Hematopoietic multipotent progenitor cell treated with erythropoietin and hydrocortisone succinate and interleukin-3 and kit ligand, for 8 days (in vitro differentiated cells): ENCODE measurements at regions not wholly inside any gene's neighbourhood (a gene's known extent, or its start where the extent isn't known, plus 50 kb on each side); places are given as distances from the start of the nearest gene placed in this dataset.

Experiments
- DNase-seq: peaks from one replicate; pipeline ENCODE4 v3.0.0-alpha.2; 2015

DNA sequence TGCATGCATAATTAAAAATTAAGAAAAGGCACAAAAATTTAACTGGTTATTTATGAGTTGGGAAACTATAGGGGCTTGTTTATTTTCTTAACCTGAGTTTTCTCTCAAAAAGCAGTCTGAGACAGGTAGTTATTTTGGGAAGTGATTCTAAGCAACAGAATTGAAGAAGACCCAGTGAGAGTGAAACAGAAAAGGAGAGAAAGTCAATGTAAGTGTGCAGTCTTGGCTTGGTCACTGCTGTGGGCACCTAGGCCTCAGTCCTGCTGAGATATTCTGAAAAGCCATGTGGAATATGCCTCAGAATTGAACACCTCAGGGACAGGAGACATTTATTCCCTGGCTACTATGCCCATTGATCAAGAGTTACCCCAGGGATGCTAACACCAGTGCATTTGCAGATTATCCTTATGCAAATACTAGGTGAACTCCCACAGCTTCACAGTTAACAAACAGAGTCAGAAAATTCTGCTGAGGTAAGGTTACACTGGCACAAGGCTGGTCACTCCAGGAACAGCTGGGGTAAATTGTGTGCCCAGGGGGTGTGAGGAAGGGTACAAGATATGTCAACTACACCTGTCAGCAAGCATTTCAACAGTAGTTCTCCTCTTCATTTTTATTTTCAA lies 222.7 kb downstream of the EFHB start:
- DNase-seq, result no peak

DNA sequence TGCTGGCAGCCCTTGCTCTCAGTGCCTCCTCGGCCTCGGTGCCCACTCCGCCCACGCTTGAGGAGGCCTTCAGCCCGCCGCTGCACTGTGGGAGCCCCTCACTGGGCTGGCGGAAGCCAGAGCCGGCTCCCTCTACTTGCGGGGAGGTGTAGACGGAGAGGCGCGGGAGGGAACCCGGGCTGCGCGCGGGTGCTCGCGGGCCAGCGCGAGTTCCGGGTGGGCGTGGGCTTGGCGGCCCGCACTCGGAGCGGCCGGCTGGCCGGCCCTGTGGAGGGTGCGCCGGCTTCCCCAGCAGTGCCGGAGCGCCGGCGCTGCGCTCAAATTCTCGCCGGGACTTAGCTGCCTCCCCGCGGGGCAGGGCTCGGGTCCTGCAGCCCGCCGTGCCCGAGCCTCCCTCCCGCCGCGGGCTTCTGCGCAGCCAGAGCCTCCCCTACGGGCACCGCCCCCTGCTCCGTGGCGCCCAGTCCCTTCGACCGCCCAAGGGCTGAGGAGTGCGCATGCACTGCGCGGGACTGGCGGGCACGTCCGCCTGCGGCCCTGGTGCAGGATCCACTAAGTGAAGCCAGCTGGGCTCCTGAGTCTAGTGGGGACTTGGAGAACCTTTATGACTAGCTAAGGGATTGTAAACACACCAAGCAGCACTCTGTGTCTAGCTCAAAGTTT lies 231.5 kb downstream of the EFHB start:
- no peak for DNase-seq

- peak; percentile 8 for DNase-seq
Observed at GRCh38 chr3:19688767-19689166, 245.2 kb downstream of the EFHB start.

DNA sequence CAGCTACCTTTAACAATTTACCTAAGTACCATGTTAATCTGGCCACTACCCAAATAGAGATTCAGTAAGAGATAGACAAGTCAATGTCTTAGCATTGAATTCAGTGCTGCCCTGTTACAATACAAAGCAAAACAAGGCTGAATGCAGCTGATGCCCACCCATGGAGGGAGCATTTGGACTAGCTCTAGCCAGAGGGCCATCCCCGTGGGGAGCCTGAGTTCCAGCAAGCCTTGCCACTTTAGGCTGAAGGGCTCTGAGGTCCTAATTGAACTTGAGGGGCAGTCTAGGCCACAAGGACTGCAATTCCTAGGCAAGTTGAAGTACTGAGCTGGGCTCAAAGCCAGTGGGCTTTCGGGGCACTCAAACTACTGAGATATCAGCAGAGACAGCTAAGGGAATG lies 265.9 kb downstream of the EFHB start:
- DNase-seq, result no peak

DNA sequence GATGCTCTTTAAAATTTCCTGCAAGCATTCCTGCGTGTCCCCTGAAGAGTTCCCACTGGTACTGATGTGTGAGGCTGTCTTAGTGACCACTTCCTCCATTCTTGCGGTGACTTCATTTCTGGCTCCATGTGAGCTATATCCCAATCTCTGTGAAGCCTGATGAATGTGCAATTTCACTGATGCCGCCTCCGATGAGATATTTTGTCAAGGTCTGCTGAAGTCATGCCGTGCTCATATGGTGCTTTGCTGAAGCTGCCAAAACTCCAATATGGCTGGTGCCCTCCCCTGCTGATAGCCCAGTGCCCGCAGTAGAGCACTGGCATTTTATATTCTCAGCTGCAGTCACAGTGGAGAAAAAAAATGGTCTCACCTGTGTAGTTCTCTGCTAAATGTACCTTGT lies 271.5 kb downstream of the EFHB start:
- no peak for DNase-seq

GRCh38 chr3:19652336-19652735 lies 281.7 kb downstream of the EFHB start:
- no peak for DNase-seq

- peak; percentile 13 for DNase-seq
Observed at GRCh38 chr3:19645093-19645492, 288.9 kb downstream of the EFHB start.

GRCh38 chr3:19644405-19644804 lies 289.6 kb downstream of the EFHB start:
- DNase-seq, result no peak

DNA sequence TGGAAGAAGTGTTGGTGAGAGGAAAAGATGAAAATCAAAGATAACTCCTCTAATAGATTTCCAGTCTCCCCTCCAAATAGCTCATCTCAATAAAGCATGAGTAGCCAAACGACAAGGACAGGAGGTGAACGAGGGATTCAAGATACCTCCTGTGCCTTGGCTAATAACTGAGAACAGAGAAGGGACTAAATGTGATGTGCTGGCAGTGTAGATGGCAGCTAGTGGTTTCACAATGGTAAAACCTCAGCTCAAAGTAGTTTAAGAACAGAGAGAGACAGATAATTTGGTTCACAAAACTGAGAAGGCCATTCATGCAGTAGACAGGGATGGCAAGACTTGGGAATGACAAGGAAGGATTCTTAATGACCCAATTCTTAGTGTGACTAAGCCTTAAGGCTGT lies 292.6 kb downstream of the EFHB start:
- DNase-seq, result no peak

- no peak for DNase-seq
Observed at GRCh38 chr3:19632099-19633074, 301.6 kb downstream of the EFHB start.

GRCh38 chr3:19598870-19599269 lies 335.1 kb downstream of the EFHB start:
- no peak for DNase-seq

DNA sequence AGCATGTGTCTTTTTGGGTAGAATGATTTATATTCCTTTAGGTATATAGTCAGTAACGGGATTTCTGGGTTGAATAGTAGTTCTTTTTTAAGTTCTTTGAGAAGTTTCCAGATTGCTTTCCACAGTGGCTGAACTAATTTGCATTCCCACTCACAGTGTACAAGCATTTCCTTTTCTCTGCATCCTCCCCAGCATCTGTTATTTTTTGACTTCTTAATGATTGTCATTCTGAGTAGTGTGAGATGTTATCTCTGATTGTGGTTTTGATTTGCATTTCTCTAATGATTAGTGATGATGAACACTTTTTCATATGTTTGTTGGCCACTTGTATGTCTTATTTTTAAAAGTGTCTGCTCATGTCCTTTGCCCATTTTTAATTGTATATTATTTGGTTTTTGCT lies 337.6 kb downstream of the EFHB start:
- DNase-seq, result no peak

- DNase-seq, result no peak
Observed at GRCh38 chr3:19595884-19596283, 338.1 kb downstream of the EFHB start.
